SK-N-SH (cell line): ENCODE measurements at regions not wholly inside any gene's neighbourhood (a gene's known extent, or its start where the extent isn't known, plus 50 kb on each side); places are given as distances from the start of the nearest gene placed in this dataset.

Experiments used
- CTCF ChIA-PET: fragments of 300-600, 350-600 bp; formaldehyde crosslinking; extraction: SDS; loops from one replicate; lab custom pipeline; 2021; lab: Yijun Ruan, JAX
- POLR2A ChIA-PET: fragments of 350-600 bp; sonication (Branson Sonifier 250); formaldehyde crosslinking; extraction: SDS; loops from one replicate; lab custom pipeline; 2020; ENCODE audit warnings: antibody characterized with exemption, inconsistent platforms; lab: Yijun Ruan, JAX
- DNase-seq: peaks from one replicate; pipeline ENCODE4 v3.0.0; 2012
- H2AFZ ChIP-seq: fragments of 200-600 bp; sonication (generic); 2 replicates; pipeline ENCODE4 v1.8.1; 2016; ENCODE audit warnings: antibody characterized with exemption, mild to moderate bottlenecking, low read depth
- H3F3A ChIP-seq: fragments of 200-600 bp; sonication (generic); replicated peaks from 2 replicates; pipeline ENCODE3; 2016; ENCODE audit warnings: antibody characterized with exemption, mild to moderate bottlenecking; ENCODE audit not compliant: insufficient read depth
- H3K27ac ChIP-seq, 2 experiments: fragments of 200-500 bp in 1 of 2; fragments of 200-600 bp in 1 of 2; sonication (Bioruptor generic) in 1 of 2; sonication (generic), shearing (Covaris generic) in 1 of 2; 2 replicates each; pipeline versions ENCODE4 v1.5.1 to v1.6.1; 2014 to 2016; ENCODE audit warnings: low read depth in 2 of 2, inconsistent platforms in 1 of 2, low read length in 1 of 2, mild to moderate bottlenecking in 1 of 2, mixed read lengths in 1 of 2
- H3K27me3 ChIP-seq: fragments of 200-600 bp; sonication (generic), shearing (Covaris generic); 2 replicates; pipeline ENCODE4 v1.6.1; 2016; ENCODE audit warnings: mixed run types; ENCODE audit not compliant: insufficient read depth
- H3K36me3 ChIP-seq, 2 experiments: fragments of 200-500 bp in 1 of 2; fragments of 200-600 bp in 1 of 2; sonication (Bioruptor generic) in 1 of 2; sonication (generic) in 1 of 2; replicated peaks in 1 of 2; 2 replicates each; pipeline versions ENCODE3 to v1.5.1; 2014 to 2016; ENCODE audit warnings: low read length in 1 of 2, mild to moderate bottlenecking in 1 of 2; ENCODE audit not compliant: insufficient read depth in 2 of 2, control insufficient read depth in 1 of 2
- H3K4me1 ChIP-seq, 2 experiments: fragments of 200-500 bp in 1 of 2; fragments of 200-600 bp in 1 of 2; sonication (Bioruptor generic) in 1 of 2; sonication (generic), shearing (Covaris generic) in 1 of 2; 2 replicates each; pipeline versions ENCODE4 v1.5.1 to v1.6.1; 2014 to 2016; ENCODE audit warnings: low read depth in 1 of 2, low read length in 1 of 2, mixed run types in 1 of 2; ENCODE audit not compliant: insufficient read depth in 2 of 2, control insufficient read depth in 1 of 2
- H3K4me2 ChIP-seq: fragments of 200-600 bp; sonication (generic), shearing (Covaris generic); 2 replicates; pipeline ENCODE4 v1.6.1; 2017; ENCODE audit warnings: mixed run types
- H3K4me3 ChIP-seq, 2 experiments: fragments of 200-500 bp in 1 of 2; fragments of 200-600 bp in 1 of 2; sonication (Bioruptor generic) in 1 of 2; sonication (generic), shearing (Covaris generic) in 1 of 2; 2 replicates each; pipeline versions ENCODE4 v1.5.1 to v1.8.1; 2014 to 2016; ENCODE audit warnings: low read depth in 2 of 2, inconsistent platforms in 1 of 2, low read length in 1 of 2, mild to moderate bottlenecking in 1 of 2, mixed read lengths in 1 of 2, moderate library complexity in 1 of 2
- H3K79me2 ChIP-seq: fragments of 200-600 bp; sonication (generic); 2 replicates; pipeline ENCODE4 v1.8.1; 2017; ENCODE audit warnings: mild to moderate bottlenecking; ENCODE audit not compliant: insufficient read depth
- H3K9ac ChIP-seq: fragments of 200-600 bp; sonication (generic); 2 replicates; pipeline ENCODE4 v1.6.1; 2017; ENCODE audit warnings: mixed run types
- H3K9me2 ChIP-seq: fragments of 200-600 bp; sonication (generic); 2 replicates; pipeline ENCODE4 v1.6.1; 2017; ENCODE audit warnings: mixed run types
- H3K9me3 ChIP-seq: fragments of 200-600 bp; sonication (generic); 2 replicates; pipeline ENCODE4 v1.6.1; 2017; ENCODE audit warnings: mixed run types, mild to moderate bottlenecking, moderate library complexity
- H4K20me1 ChIP-seq: fragments of 200-600 bp; sonication (generic); 2 replicates; pipeline ENCODE4 v1.6.1; 2017; ENCODE audit warnings: mild to moderate bottlenecking, mixed run types; ENCODE audit not compliant: insufficient read depth
- ELF1 ChIP-seq: IDR thresholded peaks from 2 replicates; pipeline ENCODE4 v1.4.0; 2012
- FOSL2 ChIP-seq: IDR thresholded peaks from 2 replicates; pipeline ENCODE4 v1.4.0; 2012; ENCODE audit warnings: low read depth, mild to moderate bottlenecking, moderate library complexity, borderline replicate concordance
- FOXM1 ChIP-seq: IDR thresholded peaks from 2 replicates; pipeline ENCODE4 v1.4.0; 2012; ENCODE audit warnings: low read depth, mild to moderate bottlenecking
- MXI1 ChIP-seq: IDR thresholded peaks from 2 replicates; pipeline ENCODE4 v1.6.1; 2012; ENCODE audit warnings: mild to moderate bottlenecking, low read depth, low read length, improper control_type of control experiment
- NRF1 ChIP-seq: IDR thresholded peaks from 2 replicates; pipeline ENCODE4 v1.6.1; 2012; ENCODE audit warnings: low read depth, mild to moderate bottlenecking, low read length
- PBX3 ChIP-seq: IDR thresholded peaks from 2 replicates; pipeline ENCODE4; 2012
- RCOR1 ChIP-seq: fragments of 150-350 bp; IDR thresholded peaks from 2 replicates; pipeline ENCODE4 v1.6.1; 2017; ENCODE audit warnings: antibody characterized with exemption, low read length
- REST ChIP-seq: IDR thresholded peaks from 2 replicates; pipeline ENCODE4 v1.6.1; 2012; ENCODE audit warnings: mild to moderate bottlenecking, low read depth, low read length, moderate library complexity
- RXRA ChIP-seq: IDR thresholded peaks from 2 replicates; pipeline ENCODE4 v1.4.0; 2012; ENCODE audit warnings: low read depth, mild to moderate bottlenecking, borderline replicate concordance
- SMC3 ChIP-seq: IDR thresholded peaks from 2 replicates; pipeline ENCODE4 v1.6.1; 2012; ENCODE audit warnings: low read depth, low read length, improper control_type of control experiment
- TAF1 ChIP-seq: IDR thresholded peaks from 2 replicates; pipeline ENCODE4 v1.6.1; 2012; ENCODE audit warnings: low read depth, mild to moderate bottlenecking, low read length, moderate library complexity, borderline replicate concordance
- TCF12 ChIP-seq: IDR thresholded peaks from 2 replicates; pipeline ENCODE4 v1.4.0; 2012
- TEAD4 ChIP-seq: IDR thresholded peaks from 2 replicates; pipeline ENCODE4 v1.4.0; 2012; ENCODE audit warnings: mild to moderate bottlenecking, borderline replicate concordance; ENCODE audit not compliant: insufficient read depth
- USF1 ChIP-seq: IDR thresholded peaks from 2 replicates; pipeline ENCODE4 v1.4.0; 2012; ENCODE audit warnings: low read depth, borderline replicate concordance
- WGBS: methylation state at CpG from one replicate; pipeline ENCODE4 v1.1.6; 2017; ENCODE audit warnings: low lambda C conversion rate; 5-methylcytosine and 5-hydroxymethylcytosine counted together
- TF ChIP-seq, protein P1 (sequence below): fragments of 200-600 bp; sonication (generic); IDR thresholded peaks from 2 replicates; pipeline ENCODE4 v1.6.1; 2017; ENCODE audit warnings: antibody characterized with exemption, mild to moderate bottlenecking, moderate library complexity
- TF ChIP-seq, protein P2 (sequence below): IDR thresholded peaks from 2 replicates; pipeline ENCODE4 v1.4.0; 2012; ENCODE audit warnings: low read depth
- TF ChIP-seq, protein P3 (sequence below): fragments of 150-350 bp; IDR thresholded peaks from 2 replicates; pipeline ENCODE4 v1.6.1; 2017; ENCODE audit warnings: antibody characterized with exemption, low read length, low read depth, borderline replicate concordance
- TF ChIP-seq, protein P4 (sequence below): fragments of 150-350 bp; IDR thresholded peaks from 2 replicates; pipeline ENCODE4 v1.6.1; 2016; ENCODE audit warnings: mild to moderate bottlenecking, low read depth, low read length

- Histone ChIP-seq H3K9me3 (no peaks in the 10 kb centered on the region), H2AFZ (no peak overlapping the region), H3K27me3 (no peaks in the 10 kb centered on the region; the same call in 1 of the 2 replicates), H3K4me3 (no peak overlapping the region), H3K9ac (no peak overlapping the region), H3K36me3 (no peaks in the 10 kb centered on the region), H3K4me2 (no peak overlapping the region), H3K27ac (no peak overlapping the region), H3K4me1 (peaks cover 0 to 3% of the 10 kb centered on the region in 2 experiments; a peak in 2 of 4 replicates), H3F3A (peaks cover 4% of the 10 kb centered on the region), H3K79me2 (no peaks in the 10 kb centered on the region), H3K9me2 (no peaks in the 10 kb centered on the region), H4K20me1 (no peaks in the 10 kb centered on the region)
- no peak for DNase-seq
- 51% methylated on average over 5 of the region's 5 CpGs for WGBS
- ChIA-PET POLR2A (no interaction called here), CTCF (interaction anchor here (2.2 kb wide), 1 partner anchor 22 kb away, joined by 5 read pairs; no protein-coding TSS in a partner anchor)
- no peak for TF ChIP-seq RXRA
- no peak for TF ChIP-seq RCOR1
- no peak for TF ChIP-seq ELF1
- TF ChIP-seq TEAD4: no peak
- TF ChIP-seq, protein P1, sequence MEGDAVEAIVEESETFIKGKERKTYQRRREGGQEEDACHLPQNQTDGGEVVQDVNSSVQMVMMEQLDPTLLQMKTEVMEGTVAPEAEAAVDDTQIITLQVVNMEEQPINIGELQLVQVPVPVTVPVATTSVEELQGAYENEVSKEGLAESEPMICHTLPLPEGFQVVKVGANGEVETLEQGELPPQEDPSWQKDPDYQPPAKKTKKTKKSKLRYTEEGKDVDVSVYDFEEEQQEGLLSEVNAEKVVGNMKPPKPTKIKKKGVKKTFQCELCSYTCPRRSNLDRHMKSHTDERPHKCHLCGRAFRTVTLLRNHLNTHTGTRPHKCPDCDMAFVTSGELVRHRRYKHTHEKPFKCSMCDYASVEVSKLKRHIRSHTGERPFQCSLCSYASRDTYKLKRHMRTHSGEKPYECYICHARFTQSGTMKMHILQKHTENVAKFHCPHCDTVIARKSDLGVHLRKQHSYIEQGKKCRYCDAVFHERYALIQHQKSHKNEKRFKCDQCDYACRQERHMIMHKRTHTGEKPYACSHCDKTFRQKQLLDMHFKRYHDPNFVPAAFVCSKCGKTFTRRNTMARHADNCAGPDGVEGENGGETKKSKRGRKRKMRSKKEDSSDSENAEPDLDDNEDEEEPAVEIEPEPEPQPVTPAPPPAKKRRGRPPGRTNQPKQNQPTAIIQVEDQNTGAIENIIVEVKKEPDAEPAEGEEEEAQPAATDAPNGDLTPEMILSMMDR: no peak
- no peak for TF ChIP-seq SMC3
Measured at GRCh38 chr1:94357661-94358060, 60.5 kb upstream of the ABCD3 start.

DNA sequence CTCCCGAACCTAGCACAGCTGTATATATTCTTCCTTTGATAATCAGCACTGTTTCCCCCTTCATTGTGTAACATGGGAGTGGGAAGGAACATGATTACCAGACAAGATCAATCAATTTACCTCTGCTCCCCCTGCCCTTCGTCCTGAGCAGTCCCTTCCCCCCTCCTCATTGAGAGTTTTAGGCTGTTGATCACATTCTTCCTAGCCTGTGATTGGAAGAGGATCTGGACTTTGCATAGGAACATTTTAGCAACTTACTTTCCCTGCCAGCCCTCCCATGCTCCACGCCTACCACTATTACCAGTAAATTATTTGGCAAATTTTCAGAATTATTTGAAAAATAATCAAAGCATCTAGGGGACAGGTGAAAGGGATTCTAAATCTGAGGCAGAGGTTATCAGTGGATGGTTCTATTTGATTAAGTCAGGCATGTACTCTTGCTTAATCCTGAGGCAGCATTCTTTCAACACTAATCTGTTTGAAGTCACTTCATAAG is 62.7 kb upstream of the ABCD3 start:
- no peaks in the 10 kb centered on the region for H3K79me2 ChIP-seq
- H2AFZ ChIP-seq: no peak overlapping the region
- no peaks in the 10 kb centered on the region for H3F3A ChIP-seq
- no peak overlapping the region for H3K4me3 ChIP-seq
- H3K4me2 ChIP-seq: no peak overlapping the region
- no peak for DNase-seq
- peaks cover 6% of the 10 kb centered on the region; the same call in 1 of the 2 replicates for H3K27me3 ChIP-seq
- H3K27ac ChIP-seq: no peak overlapping the region
- peaks cover 0 to 3% of the 10 kb centered on the region in 2 experiments; a peak in 2 of 4 replicates for H3K4me1 ChIP-seq
- H4K20me1 ChIP-seq: no peaks in the 10 kb centered on the region
- ChIA-PET POLR2A (no interaction called here), CTCF (interaction anchor here (1.0 to 1.4 kb wide), 2 partner anchors 20 to 294 kb away, joined by 3 to 9 read pairs; no protein-coding TSS in a partner anchor)
- 42% methylated on average over 3 of the region's 3 CpGs for WGBS
- no peak overlapping the region for H3K9ac ChIP-seq
- H3K9me3 ChIP-seq: no peaks in the 10 kb centered on the region
- H3K9me2 ChIP-seq: no peaks in the 10 kb centered on the region
- no peaks in the 10 kb centered on the region for H3K36me3 ChIP-seq
- TF ChIP-seq, protein P2, sequence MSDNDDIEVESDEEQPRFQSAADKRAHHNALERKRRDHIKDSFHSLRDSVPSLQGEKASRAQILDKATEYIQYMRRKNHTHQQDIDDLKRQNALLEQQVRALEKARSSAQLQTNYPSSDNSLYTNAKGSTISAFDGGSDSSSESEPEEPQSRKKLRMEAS: no peak
- TF ChIP-seq PBX3 (no peak), RCOR1 (no peak), REST (no peak), TAF1 (no peak), SMC3 (no peak), FOXM1 (no peak), FOSL2 (no peak), TCF12 (no peak), MXI1 (no peak), USF1 (no peak), NRF1 (no peak)
- TF ChIP-seq, protein P3, sequence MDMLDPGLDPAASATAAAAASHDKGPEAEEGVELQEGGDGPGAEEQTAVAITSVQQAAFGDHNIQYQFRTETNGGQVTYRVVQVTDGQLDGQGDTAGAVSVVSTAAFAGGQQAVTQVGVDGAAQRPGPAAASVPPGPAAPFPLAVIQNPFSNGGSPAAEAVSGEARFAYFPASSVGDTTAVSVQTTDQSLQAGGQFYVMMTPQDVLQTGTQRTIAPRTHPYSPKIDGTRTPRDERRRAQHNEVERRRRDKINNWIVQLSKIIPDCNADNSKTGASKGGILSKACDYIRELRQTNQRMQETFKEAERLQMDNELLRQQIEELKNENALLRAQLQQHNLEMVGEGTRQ: no peak
- TF ChIP-seq, protein P4, sequence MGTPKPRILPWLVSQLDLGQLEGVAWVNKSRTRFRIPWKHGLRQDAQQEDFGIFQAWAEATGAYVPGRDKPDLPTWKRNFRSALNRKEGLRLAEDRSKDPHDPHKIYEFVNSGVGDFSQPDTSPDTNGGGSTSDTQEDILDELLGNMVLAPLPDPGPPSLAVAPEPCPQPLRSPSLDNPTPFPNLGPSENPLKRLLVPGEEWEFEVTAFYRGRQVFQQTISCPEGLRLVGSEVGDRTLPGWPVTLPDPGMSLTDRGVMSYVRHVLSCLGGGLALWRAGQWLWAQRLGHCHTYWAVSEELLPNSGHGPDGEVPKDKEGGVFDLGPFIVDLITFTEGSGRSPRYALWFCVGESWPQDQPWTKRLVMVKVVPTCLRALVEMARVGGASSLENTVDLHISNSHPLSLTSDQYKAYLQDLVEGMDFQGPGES: no peak
